ENCODE measurements at regions not wholly inside any gene's neighbourhood (a gene's known extent, or its start where the extent isn't known, plus 50 kb on each side); places are given as distances from the start of the nearest gene placed in this dataset.

DNA sequence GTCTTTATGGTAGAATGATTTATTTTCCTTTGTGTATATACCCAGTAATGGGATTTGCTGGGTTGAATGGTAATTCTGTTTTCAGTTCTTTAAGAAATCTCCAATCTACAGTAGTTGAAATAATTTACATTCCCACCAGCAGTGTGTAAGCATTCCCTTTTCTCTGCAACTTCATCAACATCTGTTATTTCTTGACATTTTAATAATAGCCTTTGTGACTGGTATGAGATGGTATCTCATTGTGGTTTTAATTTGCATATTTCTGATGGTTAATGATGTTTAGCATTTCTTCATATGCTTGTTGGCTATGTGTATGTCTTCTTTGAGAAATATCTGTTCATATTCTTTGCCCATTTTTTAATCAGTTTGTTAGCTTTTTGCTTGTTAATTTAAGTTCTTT lies 901.2 kb downstream of the METTL15 start:
- TF ChIP-seq CTCF (conservative IDR thresholded peaks at IDR 0.05; ENCODE audit: low read depth, low read length): no peak
- TF ChIP-seq EZH2 (IDR thresholded peaks at IDR 0.05; ENCODE audit: low read length, unreplicated experiment): no peak
- TF ChIP-seq EZH2phosphoT487 (IDR thresholded peaks at IDR 0.05; ENCODE audit: borderline replicate concordance, low read length): no peak
